AG10803 (cell line): ENCODE measurements at regions not wholly inside any gene's neighbourhood (a gene's known extent, or its start where the extent isn't known, plus 50 kb on each side); places are given as distances from the start of the nearest gene placed in this dataset.

ENCODE experiments used
- DNase-seq: peaks from one replicate; pipeline ENCODE4 v3.0.0; 2010; ENCODE audit warnings: low read depth
- H3K4me3 ChIP-seq: 2 replicates; pipeline ENCODE4 v1.5.1; 2011; ENCODE audit warnings: mild to moderate bottlenecking, low read length, control low read depth
- CTCF ChIP-seq: conservative IDR thresholded peaks from 2 replicates; pipeline ENCODE4 v1.5.1; 2011; ENCODE audit warnings: mild to moderate bottlenecking, low read length, control low read depth, inconsistent platforms

DNA sequence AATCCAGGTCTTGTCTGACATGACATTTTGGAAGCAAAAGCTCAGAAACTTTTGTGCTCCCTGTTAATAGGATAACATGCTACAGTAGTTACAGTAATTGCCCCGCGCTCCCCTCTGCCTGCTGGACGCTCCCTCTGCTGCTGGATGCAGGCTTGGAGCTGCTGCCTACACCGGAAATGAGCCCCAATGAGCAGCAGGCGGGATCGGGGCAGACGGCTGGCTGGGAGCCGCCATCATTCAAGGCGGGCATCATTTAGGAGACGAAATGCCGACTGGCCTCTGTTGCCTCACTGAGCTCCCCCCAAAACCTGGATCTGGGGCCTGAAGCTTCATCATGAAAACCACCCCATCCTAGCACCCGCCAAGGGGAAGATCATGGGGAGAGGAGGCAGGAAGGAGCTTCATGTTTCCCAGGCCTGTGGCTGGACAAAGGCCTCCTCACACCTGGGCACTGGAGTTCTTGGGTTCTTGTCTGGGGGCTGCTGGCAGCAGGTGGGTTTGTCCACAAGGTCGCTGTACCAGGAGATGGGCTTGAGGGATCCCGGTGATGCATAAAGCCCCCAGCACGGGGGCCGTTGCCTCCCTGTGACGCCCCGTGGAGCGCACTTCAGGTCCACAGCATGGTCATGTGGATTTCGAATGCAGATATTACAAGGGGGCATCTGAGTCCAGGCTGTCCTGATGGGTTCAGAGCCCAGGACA is 664.3 kb downstream of the BRD1 start:
- no peak for TF ChIP-seq CTCF
- no peak overlapping the region for H3K4me3 ChIP-seq

GRCh38 chr22:49162841-49163240 is 664.8 kb downstream of the BRD1 start:
- TF ChIP-seq CTCF, result no peak
- H3K4me3 ChIP-seq, result no peak overlapping the region
- no peak for DNase-seq

More for the DNA sequence above, 664.3 kb downstream of the BRD1 start:
- DNase-seq, result no peak

DNA sequence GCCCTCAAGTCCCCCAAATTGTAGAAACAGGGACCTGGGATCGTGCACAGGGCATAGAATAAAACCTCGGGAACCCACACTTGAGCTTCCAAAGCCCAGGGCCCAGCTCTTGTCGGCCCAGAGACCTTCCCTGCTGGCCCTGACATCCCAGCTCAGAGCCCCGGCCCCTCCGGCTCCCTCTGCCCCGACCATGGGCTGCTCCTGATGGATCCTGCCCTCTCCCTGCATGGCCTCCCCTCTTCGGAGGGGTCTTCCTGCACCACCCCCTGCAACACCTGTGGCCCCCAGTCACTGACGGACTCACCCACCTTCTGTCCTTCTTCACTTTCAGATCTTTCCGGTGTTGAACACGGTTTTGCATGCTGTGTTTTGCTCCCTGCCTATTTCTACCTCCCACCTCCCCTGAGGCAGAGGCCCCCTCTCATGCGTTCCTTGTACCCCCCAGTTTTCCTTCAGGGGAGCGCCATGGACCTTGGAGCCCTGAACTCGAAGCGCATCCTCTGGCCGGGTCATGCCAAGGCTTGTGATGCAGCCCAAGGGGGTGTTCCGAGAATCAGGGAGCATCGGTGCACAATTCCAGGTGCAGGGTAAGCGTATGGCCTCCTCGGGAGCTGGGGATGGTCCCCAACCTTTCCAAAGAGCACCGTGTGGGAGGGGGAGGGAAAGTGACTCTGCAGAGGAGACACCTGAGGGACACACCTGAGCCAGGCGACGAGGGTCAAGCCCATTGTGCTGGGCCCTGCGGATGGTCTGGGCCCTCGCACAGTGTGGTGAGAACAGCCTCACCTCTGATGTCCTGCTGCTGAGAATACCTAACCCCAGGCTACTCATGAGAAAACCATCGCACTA is 666.4 kb downstream of the BRD1 start:
- no peak for TF ChIP-seq CTCF
- no peak for DNase-seq
- H3K4me3 ChIP-seq, result no peak overlapping the region

- no peak for DNase-seq
- TF ChIP-seq CTCF, result no peak
- H3K4me3 ChIP-seq, result no peak overlapping the region
Measured at GRCh38 chr22:49160261-49161001, 667.2 kb downstream of the BRD1 start.

GRCh38 chr22:49159711-49160110 is 668.0 kb downstream of the BRD1 start:
- no peak for TF ChIP-seq CTCF
- H3K4me3 ChIP-seq, result no peak overlapping the region
- DNase-seq, result no peak

DNA sequence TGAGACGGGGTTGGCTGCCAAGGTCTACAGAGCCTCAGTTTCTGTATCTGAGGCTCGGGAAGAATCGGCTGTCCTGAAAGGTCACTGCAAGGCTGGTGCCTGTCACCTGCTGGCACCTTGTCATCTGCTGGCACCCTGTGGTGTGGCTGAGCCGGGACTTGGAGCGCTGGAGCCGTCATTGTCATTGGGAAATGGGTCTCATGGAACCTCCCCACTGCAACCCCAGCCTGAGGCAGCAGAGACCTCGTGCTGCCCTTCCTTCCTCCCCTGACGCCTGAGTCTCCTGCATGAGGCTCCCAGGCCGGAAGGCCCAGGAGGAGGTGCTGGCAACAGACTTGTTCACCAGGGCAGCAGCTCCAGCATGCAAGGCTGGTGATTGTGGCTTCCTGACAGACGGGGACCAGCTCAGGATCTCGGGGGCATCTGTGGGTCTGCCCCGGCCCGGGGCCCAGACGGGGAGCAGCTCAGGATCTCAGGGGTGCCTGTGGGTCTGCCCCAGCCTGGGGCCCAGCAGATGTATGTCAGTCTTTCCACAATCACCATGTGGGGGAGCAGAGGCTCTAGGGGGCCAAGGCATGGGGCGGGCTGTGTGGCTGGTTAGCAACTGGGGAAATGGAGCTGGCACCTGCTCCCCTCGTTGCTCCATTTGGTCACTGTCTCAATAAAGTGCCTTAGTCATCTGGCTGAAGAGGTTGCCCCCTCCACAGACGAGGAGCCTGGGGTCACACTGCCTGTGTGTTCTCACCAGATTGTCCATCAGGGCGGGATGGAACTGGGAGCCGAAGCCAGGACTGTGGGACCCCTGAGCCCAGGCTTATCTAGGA is 668.7 kb downstream of the BRD1 start:
- no peak for DNase-seq
- H3K4me3 ChIP-seq, result no peak overlapping the region
- no peak for TF ChIP-seq CTCF
